ENCODE measurements at regions not wholly inside any gene's neighbourhood (a gene's known extent, or its start where the extent isn't known, plus 50 kb on each side); places are given as distances from the start of the nearest gene placed in this dataset.
"Not testable (repeated sequence)": the region's sequence is repeated elsewhere in the genome, so short reads cannot be mapped to it uniquely, and the experiment has no call there.

DNA sequence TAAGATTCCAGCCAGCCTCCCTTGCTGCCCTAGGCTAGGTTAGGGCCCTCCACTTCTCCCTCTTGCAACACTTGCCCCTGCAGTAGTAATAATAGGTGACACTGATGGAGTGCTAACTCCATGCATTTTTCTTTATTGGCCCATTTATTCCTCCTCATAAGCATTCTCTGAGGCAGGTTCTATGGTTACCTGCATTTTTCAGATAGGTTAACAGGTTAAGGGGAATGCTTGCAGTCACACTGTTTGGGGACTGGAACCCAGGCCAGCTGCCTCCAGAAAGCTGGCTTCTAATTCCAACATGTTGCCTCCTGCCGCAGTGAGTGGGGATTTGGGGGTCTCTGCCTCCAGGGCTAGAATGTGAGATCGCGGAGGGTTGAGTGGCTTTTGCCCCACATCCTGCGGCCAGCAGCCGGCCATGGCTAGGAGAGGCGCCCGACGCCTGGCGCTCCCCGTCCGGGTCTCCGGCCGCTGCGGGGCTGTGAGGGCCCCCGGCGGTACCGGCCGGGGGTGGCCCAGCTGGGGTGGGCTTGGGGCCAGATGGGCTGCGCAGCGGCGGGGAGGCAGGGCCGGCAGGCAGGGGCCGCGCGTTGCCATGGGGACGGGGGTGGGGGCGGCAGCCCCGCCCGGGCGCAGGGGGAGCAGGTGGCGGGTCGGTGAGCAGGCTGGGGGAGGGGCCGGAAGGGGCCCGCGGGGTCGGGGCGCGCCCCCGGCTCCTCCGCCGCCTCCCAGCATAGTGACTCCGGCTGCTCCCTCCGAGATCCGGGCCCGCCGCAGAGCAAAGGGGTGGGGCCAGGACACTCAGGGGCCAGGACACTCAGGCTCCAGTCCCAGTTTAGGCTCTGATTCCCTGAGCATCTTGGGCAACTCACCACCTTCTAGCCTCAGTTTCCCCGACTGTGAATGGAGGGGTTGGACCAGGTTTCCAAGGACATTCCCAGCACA, 68.4 kb upstream of the SSBP3 start:
- peak; percentile 63 for DNase-seq

DNA sequence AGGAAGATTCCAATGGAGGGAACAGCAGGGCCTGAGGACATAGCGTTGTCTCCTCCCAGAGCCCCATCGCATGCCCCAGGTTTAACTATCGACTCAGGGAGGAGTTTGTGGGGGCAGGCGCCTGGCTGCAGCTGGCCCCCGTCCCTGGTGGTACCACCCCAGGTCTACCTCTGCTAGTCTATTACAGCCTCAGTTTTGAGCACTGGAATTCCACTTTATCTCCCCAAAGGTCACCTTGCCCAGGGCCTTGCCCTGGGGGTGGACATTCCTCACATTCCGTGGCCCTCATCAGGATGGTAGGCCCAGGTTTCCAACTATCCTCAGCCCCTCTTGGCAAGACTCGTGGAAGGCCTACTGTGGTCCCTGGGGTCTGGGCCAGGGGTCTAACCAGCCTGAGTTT, 65.4 kb upstream of the SSBP3 start:
- DNase-seq = no peak

DNA sequence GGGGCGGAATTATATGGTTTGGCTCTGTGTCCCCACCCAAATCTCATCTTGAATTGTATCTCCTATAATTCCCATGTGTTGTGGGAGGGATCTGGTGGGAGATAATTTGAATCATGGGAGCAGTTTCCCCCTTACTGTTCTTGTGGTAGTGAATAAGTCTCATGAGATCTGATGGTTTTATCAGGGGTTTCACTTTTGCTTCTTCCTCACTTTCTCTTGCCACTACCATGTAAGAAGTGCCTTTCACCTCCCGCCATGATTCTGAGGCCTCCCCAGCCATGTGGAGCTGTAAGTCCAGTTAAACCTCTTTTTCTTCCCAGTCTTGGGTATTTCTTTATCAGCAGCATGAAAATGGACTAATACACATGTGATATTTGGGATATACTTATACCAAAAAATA, 63.2 kb upstream of the SSBP3 start:
- not testable (repeated sequence) for DNase-seq

DNA sequence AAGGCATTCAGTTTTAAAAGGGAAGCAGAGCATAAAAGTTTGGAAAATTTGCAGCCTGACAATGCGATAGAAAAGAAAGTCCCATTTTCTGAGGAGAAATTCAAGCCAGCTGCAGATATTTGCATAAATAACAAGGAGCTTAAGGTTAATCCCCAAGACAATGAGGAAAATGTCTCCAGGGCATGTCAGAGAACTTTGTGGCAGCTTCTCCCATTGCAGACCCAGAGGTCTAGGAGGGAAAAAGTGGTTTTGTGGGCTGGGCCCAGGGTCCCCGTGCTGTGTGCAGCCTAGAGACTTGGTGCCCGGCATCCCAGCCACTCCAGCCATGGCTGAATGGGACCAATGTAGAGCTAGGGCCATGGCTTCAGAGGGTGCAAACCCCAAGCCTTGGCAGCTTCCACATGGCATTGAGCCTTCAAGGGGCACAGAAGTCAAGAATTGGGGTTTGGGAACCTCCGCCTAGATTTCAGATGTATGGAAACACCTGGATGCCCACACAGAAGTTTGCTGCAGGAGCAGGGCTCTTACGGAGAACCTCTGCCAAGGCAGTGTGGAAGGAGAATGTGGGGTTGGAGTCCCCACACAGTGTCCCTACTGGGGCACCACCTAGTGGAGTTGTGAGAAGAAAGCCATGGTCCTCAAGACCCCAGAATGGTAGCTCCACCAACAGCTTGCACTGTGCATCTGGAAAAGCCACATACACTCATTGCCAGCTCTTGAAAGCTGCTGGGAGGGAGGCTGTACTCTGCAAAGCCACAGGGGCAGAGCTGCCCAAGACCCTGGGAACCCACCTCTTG, 62.3 kb upstream of the SSBP3 start:
- DNase-seq = not testable (repeated sequence)

DNA sequence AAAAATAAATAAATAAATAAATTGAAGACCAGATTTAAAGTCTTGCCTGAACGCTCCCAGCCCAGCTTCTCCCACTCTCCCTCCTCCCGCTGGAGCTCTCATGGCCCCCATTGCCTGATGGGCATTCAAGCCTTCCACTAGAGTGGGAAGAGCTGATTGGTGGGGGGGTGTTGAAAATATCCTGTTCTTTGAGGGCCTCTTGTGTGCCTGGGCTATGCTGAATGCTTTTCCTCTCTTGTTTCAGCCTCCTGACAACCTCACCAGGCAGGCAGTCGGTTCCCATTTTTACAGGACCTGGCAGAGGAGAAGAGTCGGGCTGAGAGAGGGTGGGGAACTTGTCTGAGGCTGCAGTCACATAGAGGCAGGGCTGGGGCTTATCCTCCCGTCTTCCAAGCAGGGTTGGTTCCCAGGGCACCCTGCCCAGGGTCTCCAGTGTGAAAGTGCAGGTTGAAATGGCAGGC, 59.2 kb upstream of the SSBP3 start:
- DNase-seq = peak; percentile 76

DNA sequence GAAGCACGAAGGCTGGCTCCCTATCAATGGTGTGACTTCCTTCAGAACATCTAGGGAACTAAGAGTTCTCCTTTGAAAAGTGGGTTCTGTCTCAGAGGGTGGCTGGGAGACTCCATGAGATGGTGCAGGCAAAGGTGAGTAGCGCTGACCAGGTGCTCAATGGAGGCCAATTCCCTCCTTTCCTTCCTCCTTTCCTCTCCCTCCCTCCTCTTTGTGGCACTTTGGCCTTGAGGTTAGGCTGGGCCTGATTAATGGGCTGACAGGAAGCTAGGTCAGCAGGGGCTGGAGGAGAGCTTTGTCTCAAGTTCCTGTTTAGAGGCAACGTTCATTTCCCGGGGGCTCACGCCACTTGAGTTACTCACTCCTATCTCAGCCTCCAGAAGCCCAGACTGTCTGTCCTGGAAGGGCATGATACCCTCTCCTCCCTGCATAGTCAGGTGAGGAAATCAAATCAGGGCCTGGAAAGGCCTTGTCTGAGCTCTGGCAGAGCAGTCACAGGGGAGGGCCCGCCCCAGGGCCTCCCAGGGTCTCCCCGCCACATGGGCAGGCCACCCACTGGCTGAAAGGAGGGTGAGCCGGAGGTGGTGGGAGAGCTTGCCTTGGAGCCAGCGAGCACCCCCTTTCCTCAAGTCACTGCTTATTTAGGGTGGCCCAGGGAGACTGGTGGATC, 58.4 kb upstream of the SSBP3 start:
- DNase-seq = peak; percentile 78

DNA sequence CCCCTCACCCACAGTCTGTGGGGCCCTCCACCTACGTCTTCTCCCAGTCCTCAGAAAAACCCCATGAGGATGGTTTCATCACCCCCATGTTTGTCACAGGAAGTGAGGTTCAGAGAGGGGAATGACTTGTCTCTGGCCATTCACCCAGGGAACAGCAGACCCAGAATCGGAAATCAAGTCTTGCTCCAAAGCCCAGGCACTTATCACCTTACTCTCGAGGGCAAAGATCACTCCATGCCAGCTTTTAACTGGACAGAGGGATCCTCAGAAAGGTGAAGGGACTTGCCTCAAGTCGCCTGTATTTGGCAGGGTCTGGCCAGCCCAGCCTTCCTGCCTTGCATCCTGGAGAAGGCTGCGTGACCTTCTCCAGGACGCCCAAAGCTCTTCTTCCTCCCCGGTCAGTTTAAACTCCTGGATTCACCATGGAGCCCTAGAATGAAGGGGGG, 57.9 kb upstream of the SSBP3 start:
- peak; percentile 25 for DNase-seq

DNA sequence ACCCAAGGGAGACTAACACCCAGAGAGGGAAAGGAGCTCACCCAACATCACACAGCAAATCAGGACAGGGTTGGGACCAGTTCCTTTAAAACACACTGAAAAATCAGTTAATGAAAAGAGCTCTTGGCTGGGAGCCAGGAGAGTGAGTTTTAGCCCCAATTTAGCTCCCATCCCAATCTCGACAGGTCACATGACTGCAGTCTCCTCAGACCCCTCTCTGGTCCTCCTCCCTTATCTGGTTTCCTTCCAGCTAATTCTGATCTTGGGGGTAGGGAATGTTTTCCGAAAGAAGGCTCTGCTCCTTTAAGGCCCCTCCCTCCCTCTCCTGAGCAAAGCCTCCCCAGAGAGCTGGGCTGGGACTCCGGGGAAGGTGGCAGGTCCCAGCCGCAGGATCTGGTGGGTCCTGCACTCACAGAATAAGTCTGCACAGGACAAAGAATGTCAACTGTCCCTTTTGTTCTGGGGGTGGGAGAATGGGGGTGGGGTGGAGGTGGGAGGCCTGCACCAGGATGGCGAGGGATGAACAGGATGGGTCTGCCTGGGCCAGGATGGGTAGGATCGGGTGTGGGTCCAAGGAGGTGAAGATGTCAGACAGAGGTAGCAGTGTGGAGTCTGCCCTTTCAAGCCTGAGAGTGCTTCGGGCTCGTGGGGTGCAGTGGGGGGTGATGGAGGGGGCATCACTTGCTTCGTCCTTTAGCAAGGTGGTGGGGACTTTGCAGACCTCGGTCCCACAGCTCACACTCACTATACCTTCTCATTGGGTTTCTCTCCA, 57.3 kb upstream of the SSBP3 start:
- DNase-seq = peak; percentile 46

DNA sequence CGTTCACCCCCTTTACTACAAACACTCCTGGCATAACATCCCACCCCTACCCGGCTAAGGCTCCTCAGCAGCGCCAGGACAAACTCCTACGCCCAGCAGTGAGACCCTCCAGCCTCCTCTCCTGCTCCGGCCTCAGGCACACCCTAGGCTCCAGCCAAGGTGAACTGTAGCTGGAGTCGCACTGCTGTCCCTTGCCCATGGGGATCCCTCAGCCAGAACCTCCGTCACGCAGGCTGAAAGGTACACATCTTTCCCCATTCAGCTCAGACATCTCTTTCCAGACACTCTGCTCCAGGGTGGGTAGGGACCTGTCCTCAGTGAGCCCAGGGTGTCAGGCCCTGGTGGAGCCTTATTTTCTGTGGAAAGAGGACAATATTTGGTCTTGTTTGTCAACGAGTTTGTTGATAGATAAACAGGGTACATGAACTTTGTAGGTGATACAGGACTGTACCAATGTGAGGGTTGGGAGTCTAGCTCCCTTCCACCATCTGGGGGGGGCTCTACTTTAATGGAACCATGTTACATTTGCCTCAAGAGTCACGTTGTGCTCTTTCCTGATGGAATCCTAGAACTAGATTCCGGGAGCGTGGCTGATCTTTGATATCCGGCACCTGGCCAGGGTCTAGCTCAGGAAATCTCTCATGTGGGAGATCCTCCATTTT, 56.5 kb upstream of the SSBP3 start:
- peak; percentile 61 for DNase-seq

DNA sequence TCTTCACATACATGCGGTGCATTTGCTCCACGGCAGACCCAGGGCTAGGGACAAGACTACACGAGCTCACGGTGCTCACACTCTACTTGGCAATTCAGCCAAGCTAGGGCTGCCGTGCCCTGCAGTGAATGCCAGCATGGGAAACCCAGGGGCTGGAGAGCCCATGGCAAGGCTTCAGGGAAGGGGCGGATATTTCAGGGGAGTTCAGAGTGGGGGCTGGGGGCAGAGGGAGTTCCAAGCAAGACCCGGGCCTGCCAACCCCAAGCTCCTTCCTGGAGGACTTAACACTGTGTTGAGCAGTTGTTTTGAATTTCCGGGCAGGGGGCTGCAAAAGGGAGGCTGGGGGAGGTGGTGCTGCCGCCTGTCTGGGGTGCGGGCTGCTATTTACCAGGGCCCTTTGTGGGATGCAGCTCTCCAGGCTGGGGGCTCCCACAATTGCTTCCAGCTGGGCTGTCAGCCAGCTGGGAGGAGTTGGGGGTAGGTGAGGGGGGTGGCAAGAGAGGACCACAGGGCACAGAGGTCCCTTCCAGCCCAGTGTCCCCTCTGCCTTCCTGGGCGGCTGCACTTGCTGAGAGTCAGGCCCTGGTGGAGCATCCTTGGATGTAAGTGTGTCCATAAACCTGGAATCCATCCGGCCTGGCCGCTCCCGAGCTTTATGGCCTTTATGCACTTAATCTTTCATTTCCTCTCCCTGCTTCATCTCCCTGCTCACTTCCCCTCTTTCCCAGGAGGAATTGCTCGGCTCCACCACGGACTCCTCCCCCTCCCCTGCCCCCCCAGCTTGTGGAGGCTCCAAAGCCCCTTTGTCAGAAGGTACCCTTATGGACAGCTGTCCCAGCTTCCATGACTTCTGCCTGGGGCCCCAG, 55.8 kb upstream of the SSBP3 start:
- peak; percentile 61 for DNase-seq

DNA sequence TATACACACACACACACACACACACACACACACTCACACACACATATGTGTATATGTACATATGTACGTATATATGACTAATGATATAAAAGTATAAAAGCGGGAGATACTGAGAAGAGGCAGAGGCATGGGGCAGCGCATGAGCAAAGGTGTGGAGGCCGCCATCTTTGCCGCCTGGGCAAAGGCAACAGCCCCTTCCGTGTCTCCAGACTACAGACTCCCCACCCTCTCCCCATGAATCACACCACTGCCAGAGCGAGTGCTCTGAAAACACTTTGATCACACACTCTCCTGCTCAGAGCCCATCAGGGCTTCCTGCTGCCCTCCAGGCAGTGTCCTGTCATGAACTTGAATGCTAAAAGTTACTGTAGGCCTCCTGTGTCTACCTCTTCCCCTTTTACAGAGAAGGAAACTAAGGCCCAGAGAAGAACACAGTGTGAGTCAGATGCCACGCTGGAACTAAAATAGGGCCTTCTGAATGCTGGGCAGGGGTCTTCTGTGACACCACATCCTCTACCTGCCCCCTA, 54.7 kb upstream of the SSBP3 start:
- no peak for DNase-seq

DNA sequence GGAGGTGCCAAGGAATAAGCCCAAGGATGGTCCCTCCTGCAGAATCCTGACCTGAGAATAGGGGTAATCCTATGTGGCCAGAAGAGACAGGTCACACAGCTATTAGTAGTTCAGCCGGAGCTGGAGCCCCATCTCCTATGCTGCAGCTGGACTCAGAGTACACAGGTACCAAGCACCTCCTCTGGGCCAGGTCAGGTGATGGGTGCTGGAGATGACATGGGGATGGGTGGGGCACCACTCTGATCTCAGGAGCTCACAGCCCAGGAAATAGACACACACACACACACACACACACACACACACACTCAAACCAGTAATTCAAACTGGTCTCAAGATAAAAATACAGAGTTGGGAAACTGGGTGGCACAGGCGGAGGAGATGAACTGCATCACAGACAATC, 54.2 kb upstream of the SSBP3 start:
- no peak for DNase-seq

DNA sequence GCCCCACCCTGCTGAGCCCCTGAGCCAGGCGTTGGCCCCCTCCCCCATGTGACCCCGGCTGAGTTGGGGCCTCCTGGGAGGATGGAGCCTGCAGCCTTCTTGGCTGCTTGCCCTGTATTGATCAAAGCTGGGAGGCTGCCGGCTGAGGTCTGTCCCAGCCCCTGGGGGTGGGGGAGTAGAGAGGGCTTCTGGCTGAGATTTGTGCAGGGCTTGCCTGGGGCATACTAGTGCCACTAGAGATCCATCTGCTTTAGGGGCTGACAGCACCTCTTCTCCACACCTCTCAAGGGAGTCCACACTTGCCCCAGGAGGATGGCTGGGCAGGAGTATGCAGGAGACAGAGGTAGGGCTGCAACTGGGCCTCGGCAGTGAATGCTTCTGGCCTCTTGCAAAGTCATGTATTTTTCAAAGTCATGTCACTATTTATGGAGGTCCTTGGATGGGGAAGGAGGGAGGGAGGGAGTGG, 53.6 kb upstream of the SSBP3 start:
- DNase-seq = peak; percentile 67

DNA sequence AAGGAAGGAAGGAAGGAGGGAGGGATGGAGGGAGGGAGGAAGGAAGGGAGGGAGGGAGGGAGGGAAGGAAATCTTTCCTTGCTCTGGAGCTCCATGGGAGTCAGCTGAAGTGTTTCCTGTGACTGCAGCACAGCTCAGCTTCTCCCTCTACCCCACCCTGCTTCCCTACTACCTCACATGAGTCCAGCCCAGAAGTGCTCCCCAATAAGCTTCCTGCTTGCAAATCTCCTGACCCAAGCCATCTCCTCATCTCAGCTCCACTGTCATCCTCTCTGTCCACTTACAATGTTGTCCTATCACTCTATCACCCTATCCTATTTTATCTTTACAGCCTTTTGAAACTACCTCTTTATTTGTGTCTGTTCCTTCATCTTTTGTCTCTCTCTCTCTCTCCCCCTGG, 52.9 kb upstream of the SSBP3 start:
- DNase-seq = no peak

DNA sequence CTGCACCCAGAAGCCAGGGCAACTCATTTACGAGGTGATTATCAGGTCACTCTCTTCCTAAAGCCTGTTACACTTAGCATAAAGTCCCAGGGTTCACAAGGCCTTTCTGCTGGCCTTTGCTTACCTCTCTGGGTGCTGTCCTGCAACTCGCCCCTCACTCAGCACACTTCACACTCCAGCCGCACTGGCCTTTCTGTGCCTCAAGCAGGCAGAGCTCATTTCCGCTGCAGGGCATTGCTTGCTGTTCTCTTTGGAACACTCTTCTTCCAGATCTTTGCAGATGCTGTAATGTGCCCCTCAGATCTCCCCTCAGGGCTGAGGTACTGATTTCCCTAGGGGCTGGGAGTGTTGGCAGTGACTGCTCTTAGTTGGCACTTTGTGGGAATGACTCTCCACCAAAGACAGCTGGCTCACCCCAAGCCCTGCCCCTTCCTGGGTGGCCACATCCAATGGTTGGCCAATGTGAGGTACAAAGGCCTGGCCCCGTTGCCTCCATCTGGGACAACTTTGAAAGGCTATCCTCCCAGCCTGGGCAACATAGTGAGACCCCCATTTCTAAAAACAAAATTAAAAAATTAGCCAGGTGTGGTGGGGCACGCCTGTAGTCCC, 50.8 kb upstream of the SSBP3 start:
- no peak for DNase-seq

DNA sequence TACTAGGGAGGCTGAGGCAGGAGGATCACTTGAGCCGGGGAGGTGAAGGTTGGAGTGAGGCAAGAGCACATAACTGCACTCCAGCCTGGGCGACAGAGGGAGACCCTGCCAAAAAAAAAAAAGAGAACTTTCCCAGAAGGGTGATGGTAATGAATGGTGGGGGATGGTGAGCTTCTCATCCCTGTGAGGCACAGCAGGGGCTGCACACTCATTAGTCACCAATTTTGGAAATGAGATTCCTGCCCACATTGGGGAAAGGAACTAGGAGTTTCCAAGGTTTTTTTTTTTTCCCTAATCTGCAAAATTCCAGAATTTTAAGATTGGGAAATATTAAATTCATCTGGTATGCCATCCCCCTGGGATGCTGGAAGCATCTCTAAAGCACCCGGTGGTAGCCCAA, 50.2 kb upstream of the SSBP3 start:
- DNase-seq = no peak

All from right kidney (tissue), 1 donor.